ENCODE measurements at regions not wholly inside any gene's neighbourhood (a gene's known extent, or its start where the extent isn't known, plus 50 kb on each side); places are given as distances from the start of the nearest gene placed in this dataset.

- DNase-seq (ENCODE audit: low read depth, low spot score), result no peak
- in situ Hi-C loops (cut with HindIII; ENCODE audit: low sequenced_read_pairs), result no loop called here
- H3K4me3 ChIP-seq (ENCODE audit: low read depth, low read length), result no peak overlapping the region
- TF ChIP-seq, protein P1, sequence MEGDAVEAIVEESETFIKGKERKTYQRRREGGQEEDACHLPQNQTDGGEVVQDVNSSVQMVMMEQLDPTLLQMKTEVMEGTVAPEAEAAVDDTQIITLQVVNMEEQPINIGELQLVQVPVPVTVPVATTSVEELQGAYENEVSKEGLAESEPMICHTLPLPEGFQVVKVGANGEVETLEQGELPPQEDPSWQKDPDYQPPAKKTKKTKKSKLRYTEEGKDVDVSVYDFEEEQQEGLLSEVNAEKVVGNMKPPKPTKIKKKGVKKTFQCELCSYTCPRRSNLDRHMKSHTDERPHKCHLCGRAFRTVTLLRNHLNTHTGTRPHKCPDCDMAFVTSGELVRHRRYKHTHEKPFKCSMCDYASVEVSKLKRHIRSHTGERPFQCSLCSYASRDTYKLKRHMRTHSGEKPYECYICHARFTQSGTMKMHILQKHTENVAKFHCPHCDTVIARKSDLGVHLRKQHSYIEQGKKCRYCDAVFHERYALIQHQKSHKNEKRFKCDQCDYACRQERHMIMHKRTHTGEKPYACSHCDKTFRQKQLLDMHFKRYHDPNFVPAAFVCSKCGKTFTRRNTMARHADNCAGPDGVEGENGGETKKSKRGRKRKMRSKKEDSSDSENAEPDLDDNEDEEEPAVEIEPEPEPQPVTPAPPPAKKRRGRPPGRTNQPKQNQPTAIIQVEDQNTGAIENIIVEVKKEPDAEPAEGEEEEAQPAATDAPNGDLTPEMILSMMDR (IDR thresholded peaks at IDR 0.05; ENCODE audit: low read depth, low read length), result no peak
These were observed 123.2 kb downstream of the B3GNT2 start for GRCh38 chr2:62319070-62319469.

- no peak overlapping the region for H3K4me3 ChIP-seq (ENCODE audit: low read depth, low read length)
- in situ Hi-C loops (cut with HindIII; ENCODE audit: low sequenced_read_pairs), result no loop called here
- no peak for DNase-seq (ENCODE audit: low read depth, low spot score)
- TF ChIP-seq, protein P1 (IDR thresholded peaks at IDR 0.05; ENCODE audit: low read depth, low read length), result no peak
These were observed 119.6 kb downstream of the B3GNT2 start for GRCh38 chr2:62315476-62315875.

GRCh38 chr2:62314291-62314690 is 118.4 kb downstream of the B3GNT2 start:
- TF ChIP-seq, protein P1 (IDR thresholded peaks at IDR 0.05; ENCODE audit: low read depth, low read length), result no peak
- in situ Hi-C loops (cut with HindIII; ENCODE audit: low sequenced_read_pairs), result no loop called here
- no peak overlapping the region for H3K4me3 ChIP-seq (ENCODE audit: low read depth, low read length)
- DNase-seq (ENCODE audit: low read depth, low spot score), result no peak

- no peak for DNase-seq (ENCODE audit: low read depth, low spot score)
- no peak overlapping the region for H3K4me3 ChIP-seq (ENCODE audit: low read depth, low read length)
- in situ Hi-C loops (cut with HindIII; ENCODE audit: low sequenced_read_pairs), result no loop called here
- TF ChIP-seq, protein P1 (IDR thresholded peaks at IDR 0.05; ENCODE audit: low read depth, low read length), result no peak
These were observed 117.7 kb downstream of the B3GNT2 start for GRCh38 chr2:62313449-62314227.

GRCh38 chr2:62309465-62310091 is 113.7 kb downstream of the B3GNT2 start:
- in situ Hi-C loops (cut with HindIII; ENCODE audit: low sequenced_read_pairs), result no loop called here
- TF ChIP-seq, protein P1 (IDR thresholded peaks at IDR 0.05; ENCODE audit: low read depth, low read length), result no peak
- no peak for DNase-seq (ENCODE audit: low read depth, low spot score)
- H3K4me3 ChIP-seq (ENCODE audit: low read depth, low read length), result no peak overlapping the region

GRCh38 chr2:62309081-62309464 is 113.2 kb downstream of the B3GNT2 start:
- TF ChIP-seq, protein P1 (IDR thresholded peaks at IDR 0.05; ENCODE audit: low read depth, low read length), result no peak
- DNase-seq (ENCODE audit: low read depth, low spot score), result no peak
- in situ Hi-C loops (cut with HindIII; ENCODE audit: low sequenced_read_pairs), result no loop called here

More at GRCh38 chr2:62309081-62309464, 113.2 kb downstream of the B3GNT2 start:
- no peak overlapping the region for H3K4me3 ChIP-seq (ENCODE audit: low read depth, low read length)

Measured in astrocyte of the spinal cord (primary cell).